Spinal cord (tissue), 9 donors: ENCODE measurements at regions not wholly inside any gene's neighbourhood (a gene's known extent, or its start where the extent isn't known, plus 50 kb on each side); places are given as distances from the start of the nearest gene placed in this dataset.

Experiments used
- DNase-seq, 6 donors: peaks; one replicate each; pipeline versions ENCODE4 v3.0.0 to v3.0.0-alpha.2; 2013 to 2015; ENCODE audit warnings: low spot score in 6 of 6, low read depth in 4 of 6
- H3K27ac ChIP-seq: one replicate; pipeline ENCODE4 v1.5.1; 2013; ENCODE audit warnings: low read depth, low read length, control low read depth
- H3K27me3 ChIP-seq: one replicate; pipeline ENCODE4 v1.6.1; 2013; ENCODE audit warnings: low read length; ENCODE audit not compliant: control insufficient read depth, insufficient read depth
- H3K36me3 ChIP-seq: one replicate; pipeline ENCODE4 v1.6.1; 2013; ENCODE audit warnings: low read length; ENCODE audit not compliant: control insufficient read depth, insufficient read depth
- H3K4me1 ChIP-seq: one replicate; pipeline ENCODE4 v1.6.1; 2013; ENCODE audit warnings: low read length; ENCODE audit not compliant: control insufficient read depth, insufficient read depth
- H3K4me3 ChIP-seq: one replicate; pipeline ENCODE4 v1.5.1; 2013; ENCODE audit warnings: low read depth, low read length, control low read depth
- H3K9me3 ChIP-seq: one replicate; pipeline ENCODE4 v1.6.1; 2013; ENCODE audit warnings: low read length; ENCODE audit not compliant: control insufficient read depth, insufficient read depth
- WGBS: methylation state at CpG from one replicate; pipeline ENCODE4 v1.1.5; 2013; ENCODE audit warnings: missing lambda C conversion rate; ENCODE audit not compliant: insufficient coverage; 5-methylcytosine and 5-hydroxymethylcytosine counted together
- donor health status: healthy.

GRCh38 chr10:29926693-29927048 is 132.7 kb downstream of the JCAD start:
- H3K27ac ChIP-seq: no peak overlapping the region
- H3K4me1 ChIP-seq: no peaks in the 10 kb centered on the region
- no peaks in the 10 kb centered on the region for H3K36me3 ChIP-seq
- 31% methylated on average over 5 of the region's 6 CpGs for WGBS
- DNase-seq: peak in 2 of 6 donors; percentile 41 to 44
- peaks cover 2% of the 10 kb centered on the region for H3K9me3 ChIP-seq
- no peak overlapping the region for H3K4me3 ChIP-seq
- no peaks in the 10 kb centered on the region for H3K27me3 ChIP-seq

DNA sequence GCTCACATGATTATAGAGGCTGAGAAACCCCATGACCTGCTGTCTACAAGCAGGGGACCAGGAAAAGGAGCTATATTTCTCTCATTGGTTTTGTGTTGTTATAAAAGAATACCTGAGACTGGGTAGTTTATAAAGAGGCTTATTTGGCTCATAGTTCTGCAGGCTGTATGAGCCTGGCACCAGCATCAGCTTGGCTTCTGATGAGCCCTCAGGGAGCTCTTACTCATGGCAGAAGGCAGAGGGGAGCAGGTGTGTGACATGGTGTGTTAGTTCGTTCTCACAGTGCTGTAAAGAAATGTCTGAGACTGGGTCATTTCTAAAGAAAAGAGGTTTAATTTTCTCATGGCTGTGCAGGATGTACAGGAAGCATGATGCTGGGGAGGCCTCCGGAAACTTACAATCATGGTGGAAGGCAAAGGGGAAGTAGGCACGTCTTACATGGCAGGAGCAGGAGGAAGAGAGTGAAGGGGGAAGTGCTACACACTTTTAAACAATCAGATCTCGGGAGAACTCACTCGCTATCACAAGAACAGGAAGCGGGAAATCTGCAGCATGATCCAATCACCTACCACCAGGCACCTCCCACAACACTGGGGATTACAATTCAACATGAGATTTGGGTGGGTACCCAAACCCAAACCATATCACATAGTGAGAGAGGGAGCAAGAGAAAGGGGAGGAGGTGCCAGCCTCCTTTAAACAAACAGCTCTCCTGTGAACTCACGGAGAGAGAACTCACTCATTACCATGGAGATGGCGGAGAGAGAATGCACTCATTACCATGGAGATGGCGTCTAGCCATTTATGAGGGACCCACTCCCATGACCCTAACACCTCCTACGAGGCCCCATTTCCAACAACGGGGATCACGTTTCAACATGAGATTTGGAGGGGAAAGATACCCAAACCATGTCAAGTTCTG is 133.4 kb downstream of the JCAD start:
- Histone ChIP-seq H3K9me3 (peaks cover 2% of the 10 kb centered on the region), H3K4me3 (no peak overlapping the region), H3K27me3 (no peaks in the 10 kb centered on the region), H3K36me3 (no peaks in the 10 kb centered on the region), H3K4me1 (no peaks in the 10 kb centered on the region), H3K27ac (no peak overlapping the region)
- peak in 2 of 6 donors; percentile 16 to 32 for DNase-seq
- 20% methylated on average over 3 of the region's 12 CpGs for WGBS

DNA sequence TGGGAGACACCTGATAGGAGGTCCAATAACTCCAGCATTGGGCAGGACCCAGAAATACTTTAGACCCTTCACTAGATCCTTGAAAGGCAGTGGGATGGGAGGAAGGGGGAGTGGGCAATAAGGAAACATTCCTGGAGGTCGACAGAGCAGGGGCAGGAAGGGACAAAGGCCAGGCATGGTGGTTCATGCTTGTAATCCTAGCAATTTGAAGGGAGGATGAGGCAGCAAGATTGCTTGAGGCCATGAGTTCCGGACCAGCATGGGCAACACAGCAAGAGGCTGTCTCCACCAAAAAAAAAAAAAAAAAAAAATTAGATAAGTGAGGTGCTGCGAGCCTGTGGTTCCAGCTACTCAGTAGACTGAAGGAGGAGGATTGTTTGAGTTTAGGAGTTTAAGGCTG is 134.9 kb downstream of the JCAD start:
- H3K27me3 ChIP-seq: no peaks in the 10 kb centered on the region
- H3K4me3 ChIP-seq: no peak overlapping the region
- H3K27ac ChIP-seq: no peak overlapping the region
- H3K36me3 ChIP-seq: no peaks in the 10 kb centered on the region
- peaks cover 2% of the 10 kb centered on the region for H3K9me3 ChIP-seq
- WGBS: 100% methylated on average over 1 of the region's 3 CpGs
- no peak for DNase-seq
- no peaks in the 10 kb centered on the region for H3K4me1 ChIP-seq

DNA sequence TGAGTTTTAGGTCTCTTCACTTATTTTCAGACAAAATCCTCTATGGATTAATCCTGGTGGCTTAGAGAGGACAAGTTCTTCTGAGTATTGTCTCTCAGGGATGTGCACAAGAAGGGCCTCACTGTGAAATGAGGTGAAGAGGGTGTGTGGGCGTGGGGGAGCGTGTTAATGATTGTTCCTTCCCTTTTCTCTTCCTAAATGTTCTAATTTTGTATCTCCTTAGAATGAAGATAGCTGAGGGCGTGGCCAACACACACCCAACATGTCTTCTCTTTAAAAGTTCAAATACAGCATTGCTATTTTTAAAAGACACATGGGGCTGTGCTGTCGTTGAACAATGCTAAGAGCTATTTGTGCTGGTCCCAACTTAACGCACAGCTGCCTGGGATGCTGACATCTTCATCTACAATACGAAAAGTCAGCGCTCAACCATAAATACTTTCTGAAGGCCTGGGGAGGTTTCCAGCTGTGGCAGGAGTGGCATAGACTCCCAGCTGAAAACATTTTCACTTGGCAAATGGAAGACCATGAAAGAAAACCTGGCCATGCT is 135.9 kb downstream of the JCAD start:
- no peak overlapping the region for H3K4me3 ChIP-seq
- 77% methylated on average over 6 of the region's 7 CpGs for WGBS
- no peaks in the 10 kb centered on the region for H3K27me3 ChIP-seq
- no peak for DNase-seq
- no peaks in the 10 kb centered on the region for H3K4me1 ChIP-seq
- H3K27ac ChIP-seq: no peak overlapping the region
- H3K36me3 ChIP-seq: no peaks in the 10 kb centered on the region
- H3K9me3 ChIP-seq: peaks cover 2% of the 10 kb centered on the region

DNA sequence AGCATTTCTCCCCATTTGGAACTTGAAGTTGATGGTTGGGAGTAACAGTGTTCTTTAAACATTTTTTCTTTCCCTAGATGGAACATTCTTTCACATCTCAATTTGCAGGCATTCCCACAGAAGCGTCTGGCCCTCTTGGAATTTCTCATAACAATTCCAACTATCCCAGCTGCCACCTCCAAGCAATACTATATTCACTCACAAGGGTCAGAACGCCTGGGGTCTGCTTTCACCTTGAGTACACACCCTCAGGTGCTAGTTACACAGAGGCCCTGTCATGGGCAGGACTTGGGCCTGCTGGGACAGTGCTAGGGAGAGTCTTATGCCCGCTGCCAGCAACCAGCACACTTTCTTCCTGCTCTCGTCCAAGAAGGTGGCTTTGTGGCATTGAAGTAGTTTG is 136.5 kb downstream of the JCAD start:
- DNase-seq: no peak
- H3K4me1 ChIP-seq: no peaks in the 10 kb centered on the region
- H3K27me3 ChIP-seq: no peaks in the 10 kb centered on the region
- WGBS: 81% methylated on average over 2 of the region's 4 CpGs
- H3K4me3 ChIP-seq: no peak overlapping the region
- H3K27ac ChIP-seq: no peak overlapping the region
- H3K36me3 ChIP-seq: no peaks in the 10 kb centered on the region
- peaks cover 2% of the 10 kb centered on the region for H3K9me3 ChIP-seq

DNA sequence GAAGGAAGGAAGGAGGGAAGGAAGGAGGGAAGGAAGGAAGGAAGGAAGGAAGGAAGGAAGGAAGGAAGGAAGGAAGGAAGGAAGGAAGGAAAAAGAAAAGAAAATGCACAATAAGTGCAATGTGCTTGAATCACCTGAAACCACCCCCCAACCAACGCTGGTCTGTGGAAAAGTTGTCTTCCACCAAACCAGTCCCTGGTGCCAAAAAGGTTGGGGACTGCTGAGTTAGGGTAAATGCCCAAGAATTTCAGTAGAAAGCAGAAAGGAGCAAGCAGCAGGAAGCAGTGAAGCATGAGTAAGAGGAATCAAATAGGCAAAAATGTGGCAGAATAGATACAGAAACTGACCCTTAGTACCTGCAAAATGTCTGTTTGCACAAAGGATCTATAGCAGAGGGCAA is 137.2 kb downstream of the JCAD start:
- Histone ChIP-seq H3K4me1 (no peaks in the 10 kb centered on the region), H3K9me3 (peaks cover 2% of the 10 kb centered on the region), H3K27me3 (no peaks in the 10 kb centered on the region), H3K27ac (no peak overlapping the region), H3K4me3 (no peak overlapping the region), H3K36me3 (no peaks in the 10 kb centered on the region)
- no CpG with 5 or more reads among the region's 1 CpG for WGBS
- no peak for DNase-seq

GRCh38 chr10:29921071-29921446 is 138.3 kb downstream of the JCAD start:
- H3K36me3 ChIP-seq: no peaks in the 10 kb centered on the region
- DNase-seq: no peak
- 68% methylated on average over 4 of the region's 7 CpGs for WGBS
- H3K4me3 ChIP-seq: no peak overlapping the region
- no peaks in the 10 kb centered on the region for H3K4me1 ChIP-seq
- H3K9me3 ChIP-seq: peaks cover 1% of the 10 kb centered on the region
- H3K27ac ChIP-seq: no peak overlapping the region
- H3K27me3 ChIP-seq: no peaks in the 10 kb centered on the region

GRCh38 chr10:29920408-29921070 is 138.8 kb downstream of the JCAD start:
- Histone ChIP-seq H3K27me3 (no peaks in the 10 kb centered on the region), H3K4me1 (no peaks in the 10 kb centered on the region), H3K27ac (no peak overlapping the region), H3K36me3 (no peaks in the 10 kb centered on the region), H3K4me3 (no peak overlapping the region), H3K9me3 (no peaks in the 10 kb centered on the region)
- 89% methylated on average over 6 of the region's 9 CpGs for whole genome bisulfite sequencing
- DNase-seq: no peak

GRCh38 chr10:29918623-29919400 is 140.6 kb downstream of the JCAD start:
- no peak for DNase-seq
- 83% methylated on average over 3 of the region's 3 CpGs for WGBS
- H3K4me1 ChIP-seq: no peaks in the 10 kb centered on the region
- no peak overlapping the region for H3K4me3 ChIP-seq
- no peaks in the 10 kb centered on the region for H3K9me3 ChIP-seq
- H3K27ac ChIP-seq: no peak overlapping the region
- no peaks in the 10 kb centered on the region for H3K36me3 ChIP-seq
- no peaks in the 10 kb centered on the region for H3K27me3 ChIP-seq
